Retina (tissue), 1 donor: ENCODE measurements at regions not wholly inside any gene's neighbourhood (a gene's known extent, or its start where the extent isn't known, plus 50 kb on each side); places are given as distances from the start of the nearest gene placed in this dataset.
A peak's percentile ranks its signal among the peaks of the same experiment; 100 is the strongest.

Experiments used
- DNase-seq: peaks from one replicate; pipeline ENCODE4 v3.0.0-alpha.2; 2016

- peak; percentile 76 for DNase-seq
Observed at GRCh38 chr14:103207388-103208072, 84.3 kb downstream of the TNFAIP2 start.

- no peak for DNase-seq
Observed at GRCh38 chr14:103209054-103209453, 85.8 kb downstream of the TNFAIP2 start.

- DNase-seq, result no peak
Observed at GRCh38 chr14:103209506-103209905, 86.2 kb downstream of the TNFAIP2 start.

- no peak for DNase-seq
Observed at GRCh38 chr14:103213331-103213730, 90.1 kb downstream of the TNFAIP2 start.

GRCh38 chr14:103214461-103214958, 91.2 kb downstream of the TNFAIP2 start:
- DNase-seq, result no peak

GRCh38 chr14:103216399-103216798, 93.1 kb downstream of the TNFAIP2 start:
- DNase-seq, result no peak

GRCh38 chr14:103216857-103217256, 93.6 kb downstream of the TNFAIP2 start:
- no peak for DNase-seq

- no peak for DNase-seq
Observed at GRCh38 chr14:103217538-103217937, 94.3 kb downstream of the TNFAIP2 start.

GRCh38 chr14:103220134-103220981, 97.1 kb downstream of the TNFAIP2 start:
- DNase-seq, result peak; percentile 38

- no peak for DNase-seq
Observed at GRCh38 chr14:103220982-103221641, 97.9 kb downstream of the TNFAIP2 start.

- no peak for DNase-seq
Observed at GRCh38 chr14:103221781-103222358, 98.6 kb downstream of the TNFAIP2 start.

- DNase-seq, result no peak
Observed at GRCh38 chr14:103223818-103224352, 100.6 kb downstream of the TNFAIP2 start.

GRCh38 chr14:103225062-103225461, 101.8 kb downstream of the TNFAIP2 start:
- no peak for DNase-seq

- no peak for DNase-seq
Observed at GRCh38 chr14:103225476-103225875, 102.2 kb downstream of the TNFAIP2 start.

GRCh38 chr14:103227094-103227768, 104.0 kb downstream of the TNFAIP2 start:
- DNase-seq, result no peak

- no peak for DNase-seq
Observed at GRCh38 chr14:103228076-103228806, 105.0 kb downstream of the TNFAIP2 start.

- DNase-seq, result no peak
Observed at GRCh38 chr14:103228866-103229265, 105.2 kb upstream of the EIF5 start.

- DNase-seq, result no peak
Observed at GRCh38 chr14:103230021-103230420, 104.0 kb upstream of the EIF5 start.

- no peak for DNase-seq
Observed at GRCh38 chr14:103230658-103231334, 103.2 kb upstream of the EIF5 start.

- DNase-seq, result no peak
Observed at GRCh38 chr14:103231376-103232019, 102.5 kb upstream of the EIF5 start.
